CD14-positive monocyte (primary cell): ENCODE measurements at regions not wholly inside any gene's neighbourhood (a gene's known extent, or its start where the extent isn't known, plus 50 kb on each side); places are given as distances from the start of the nearest gene placed in this dataset.
"Not testable (repeated sequence)": the region's sequence is repeated elsewhere in the genome, so short reads cannot be mapped to it uniquely, and the experiment has no call there.

Source experiments
- DNase-seq, 3 donors: peaks; one replicate each; pipeline ENCODE4 v3.0.0-alpha.2; 2011 to 2022
- H2AFZ ChIP-seq: 2 replicates; pipeline ENCODE4 v1.6.0; 2012; ENCODE audit warnings: mild to moderate bottlenecking, low read depth, low read length, inconsistent platforms; ENCODE audit not compliant: insufficient read depth, poor library complexity, severe bottlenecking
- H3K27ac ChIP-seq, 2 donors: 1 replicate in 1 of 2; 2 replicates in 1 of 2; pipeline ENCODE4 v1.5.1; 2012 to 2013; ENCODE audit warnings: low read length in 2 of 2, control low read depth in 1 of 2, inconsistent platforms in 1 of 2, low read depth in 1 of 2, mild to moderate bottlenecking in 1 of 2
- H3K27me3 ChIP-seq, 2 donors: one replicate each; pipeline versions ENCODE4 v1.6.0 to v1.6.1; 2011 to 2013; ENCODE audit warnings: low read length in 2 of 2; ENCODE audit not compliant: control insufficient read depth in 2 of 2, insufficient read depth in 2 of 2
- H3K36me3 ChIP-seq, 2 donors: replicated peaks in 1 of 2; 1 replicate in 1 of 2; 2 replicates in 1 of 2; pipeline versions ENCODE4 v1.5.1 to v1.6.1; 2012 to 2013; ENCODE audit warnings: low read length in 2 of 2, control low read depth in 1 of 2, inconsistent platforms in 1 of 2, mild to moderate bottlenecking in 1 of 2; ENCODE audit not compliant: insufficient read depth in 2 of 2, control insufficient read depth in 1 of 2
- H3K4me1 ChIP-seq, 2 donors: 1 replicate in 1 of 2; 2 replicates in 1 of 2; pipeline versions ENCODE4 v1.5.1 to v1.6.1; 2012 to 2013; ENCODE audit warnings: low read length in 2 of 2, control low read depth in 1 of 2, inconsistent platforms in 1 of 2, mild to moderate bottlenecking in 1 of 2, moderate library complexity in 1 of 2; ENCODE audit not compliant: insufficient read depth in 2 of 2, control insufficient read depth in 1 of 2
- H3K4me2 ChIP-seq: replicated peaks from 2 replicates; pipeline ENCODE3; 2012; ENCODE audit warnings: low read length, moderate library complexity, mild to moderate bottlenecking; ENCODE audit not compliant: poor library complexity, severe bottlenecking; ENCODE audit errors: extremely low read depth
- H3K4me3 ChIP-seq, 3 experiments: fragments of 200-600 bp in 1 of 3; sonication (generic) in 1 of 3; replicated peaks in 1 of 3; 1 replicate in 2 of 3; 2 replicates in 1 of 3; pipeline ENCODE4 v1.5.1; 2011 to 2013; ENCODE audit warnings: low read length in 3 of 3, mild to moderate bottlenecking in 3 of 3, control low read depth in 2 of 3, low read depth in 2 of 3, inconsistent platforms in 1 of 3, moderate library complexity in 1 of 3
- H3K79me2 ChIP-seq: 2 replicates; pipeline ENCODE4 v1.6.0; 2012; ENCODE audit warnings: mild to moderate bottlenecking, control low read depth, inconsistent platforms, low read length, moderate library complexity; ENCODE audit not compliant: insufficient read depth
- H3K9ac ChIP-seq: 2 replicates; pipeline ENCODE4 v1.6.0; 2017; ENCODE audit warnings: low read length, mild to moderate bottlenecking; ENCODE audit not compliant: insufficient read depth, poor library complexity, severe bottlenecking
- H3K9me3 ChIP-seq, 2 donors: replicated peaks in 1 of 2; 1 replicate in 1 of 2; 2 replicates in 1 of 2; pipeline versions ENCODE4 v1.5.1 to v1.6.1; 2012 to 2013; ENCODE audit warnings: low read length in 2 of 2, control low read depth in 1 of 2; ENCODE audit not compliant: control insufficient read depth in 1 of 2, insufficient read depth in 1 of 2
- H4K20me1 ChIP-seq: 2 replicates; pipeline ENCODE4 v1.6.0; 2012; ENCODE audit warnings: mild to moderate bottlenecking, low read length, control low read depth, moderate library complexity; ENCODE audit not compliant: insufficient read depth
- H3K27ac Mint-ChIP-seq, 7 donors: one replicate each; pipeline ENCODE4 v1.8.0; 2020; ENCODE audit warnings: mild to moderate bottlenecking in 7 of 7, mixed read lengths in 7 of 7, moderate library complexity in 6 of 7, inconsistent platforms in 2 of 7
- H3K27me3 Mint-ChIP-seq, 3 donors: one replicate each; pipeline ENCODE4 v1.8.0; 2021 to 2022; ENCODE audit warnings: low read depth in 3 of 3, mild to moderate bottlenecking in 3 of 3, mixed read lengths in 3 of 3, moderate library complexity in 3 of 3, inconsistent platforms in 1 of 3
- H3K36me3 Mint-ChIP-seq, 2 donors: one replicate each; pipeline ENCODE4 v1.8.0; 2020; ENCODE audit warnings: mixed read lengths in 2 of 2, inconsistent platforms in 1 of 2, mild to moderate bottlenecking in 1 of 2
- H3K4me1 Mint-ChIP-seq: one replicate; pipeline ENCODE4 v1.8.0; 2020; ENCODE audit warnings: mild to moderate bottlenecking, mixed read lengths
- H3K4me3 Mint-ChIP-seq, 2 donors: one replicate each; pipeline ENCODE4 v1.8.0; 2020; ENCODE audit warnings: mild to moderate bottlenecking in 2 of 2, mixed read lengths in 2 of 2, moderate library complexity in 1 of 2
- H3K9me3 Mint-ChIP-seq, 7 donors: one replicate each; pipeline ENCODE4 v1.8.0; 2020 to 2022; ENCODE audit warnings: mixed read lengths in 7 of 7, mild to moderate bottlenecking in 6 of 7, moderate library complexity in 6 of 7, inconsistent platforms in 2 of 7
- CTCF ChIP-seq: fragments of 200-600 bp; IDR thresholded peaks from one replicate; pipeline ENCODE4 v1.8.0; 2022; ENCODE audit warnings: antibody characterized with exemption, mild to moderate bottlenecking
- WGBS: methylation state at CpG from one replicate; pipeline ENCODE4 v1.1.5; 2013; ENCODE audit warnings: missing lambda C conversion rate; ENCODE audit not compliant: insufficient coverage; 5-methylcytosine and 5-hydroxymethylcytosine counted together
- intact Hi-C, 2 donors: fragments of 100-400 bp; cut with micrococcal nuclease; formaldehyde crosslinking; loops; one replicate each; pipeline versions ENCODE4 v1.15.0 to v1.15.1; 2023

DNA sequence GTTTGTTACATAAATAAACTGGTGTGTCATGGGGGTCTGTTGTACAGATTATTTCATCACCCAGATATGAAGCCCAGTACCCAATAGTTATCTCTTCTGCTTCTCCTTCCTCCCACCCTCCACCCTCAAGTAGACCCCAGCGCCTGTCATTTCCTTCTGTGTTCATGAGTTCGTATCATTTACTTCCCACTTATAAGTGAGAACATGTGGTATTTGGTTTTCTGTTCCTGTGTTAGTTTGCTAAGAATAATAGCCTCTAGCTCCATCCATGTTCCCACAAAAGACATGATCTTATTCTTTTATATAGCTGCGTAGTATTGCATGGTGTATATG is 185.4 kb downstream of the PSMG1 start:
- not testable (repeated sequence) for H3K4me2 ChIP-seq, H4K20me1 ChIP-seq, H3K27me3 Mint-ChIP-seq, H3K36me3 ChIP-seq, H3K79me2 ChIP-seq, H3K36me3 Mint-ChIP-seq, H2AFZ ChIP-seq, H3K9me3 Mint-ChIP-seq, H3K27me3 ChIP-seq, H3K9ac ChIP-seq, H3K9me3 ChIP-seq
- Mint-ChIP-seq H3K27ac (peak overlapping the region; percentile 18 to 96 (median 79)), H3K4me3 (peak overlapping the region in 1 of 2 donors; percentile 51), H3K4me1 (peaks cover 65% of the 10 kb centered on the region)
- H3K4me1 ChIP-seq: peaks cover 58 to 67% of the 10 kb centered on the region in 2 donors
- no CpG with 5 or more reads among the region's 3 CpGs for whole genome bisulfite sequencing
- H3K27ac ChIP-seq: peak overlapping the region in 1 of 2 donors; percentile 72
- H3K4me3 ChIP-seq: peak overlapping the region in 1 of 3 experiments; percentile 18
- DNase-seq: peak in 2 of 3 donors; percentile 22 to 38
- intact Hi-C loops: loop anchor here in 1 of 2 donors (2.0 kb wide), 1 partner anchor 67 kb away; no protein-coding TSS in a partner anchor

GRCh38 chr21:38997051-38997842 is 186.0 kb downstream of the PSMG1 start:
- Histone ChIP-seq H3K4me3 (peak overlapping the region in 1 of 3 experiments; percentile 18), H3K9ac (no peak overlapping the region), H2AFZ (no peak overlapping the region), H3K27me3 (no peaks in the 10 kb centered on the region), H3K9me3 (no peaks in the 10 kb centered on the region), H3K4me1 (peaks cover 64 to 71% of the 10 kb centered on the region in 2 donors), H3K4me2 (peak overlapping the region; percentile 2), H3K27ac (no peak overlapping the region), H4K20me1 (no peaks in the 10 kb centered on the region), H3K36me3 (no peaks in the 10 kb centered on the region), H3K79me2 (no peaks in the 10 kb centered on the region)
- no peak for DNase-seq
- Mint-ChIP-seq H3K9me3 (peaks cover 0 to 2% (median 0%) of the 10 kb centered on the region in 7 donors), H3K36me3 (peaks cover 4 to 9% of the 10 kb centered on the region in 2 donors), H3K27me3 (peaks cover 0 to 6% (median 3%) of the 10 kb centered on the region in 3 donors), H3K27ac (peak overlapping the region in 5 of 7 donors; percentile 37 to 96 (median 84)), H3K4me3 (no peak overlapping the region), H3K4me1 (peaks cover 70% of the 10 kb centered on the region)
- TF ChIP-seq CTCF: no peak
- intact Hi-C loops: no loop called here
- WGBS: 43% methylated on average over 4 of the region's 10 CpGs
